HG03066 (cell line): ENCODE measurements at regions not wholly inside any gene's neighbourhood (a gene's known extent, or its start where the extent isn't known, plus 50 kb on each side); places are given as distances from the start of the nearest gene placed in this dataset.

Experiments
- ATAC-seq: cut with Tn5 transposase; IDR thresholded peaks from one replicate; pipeline ENCODE4 v1.9.1; 2021; ENCODE audit warnings: low read depth; ENCODE audit not compliant: unreplicated experiment

- no peak for ATAC-seq
These were observed 55.6 kb upstream of the KL start for GRCh38 chr13:32960626-32961025.

- no peak for ATAC-seq
These were observed 54.5 kb upstream of the KL start for GRCh38 chr13:32961724-32962123.

- no peak for ATAC-seq
These were observed 53.9 kb upstream of the KL start for GRCh38 chr13:32962342-32962741.

- no peak for ATAC-seq
These were observed 51.2 kb upstream of the KL start for GRCh38 chr13:32964987-32965386.
